ENCODE measurements at regions not wholly inside any gene's neighbourhood (a gene's known extent, or its start where the extent isn't known, plus 50 kb on each side); places are given as distances from the start of the nearest gene placed in this dataset.

DNA sequence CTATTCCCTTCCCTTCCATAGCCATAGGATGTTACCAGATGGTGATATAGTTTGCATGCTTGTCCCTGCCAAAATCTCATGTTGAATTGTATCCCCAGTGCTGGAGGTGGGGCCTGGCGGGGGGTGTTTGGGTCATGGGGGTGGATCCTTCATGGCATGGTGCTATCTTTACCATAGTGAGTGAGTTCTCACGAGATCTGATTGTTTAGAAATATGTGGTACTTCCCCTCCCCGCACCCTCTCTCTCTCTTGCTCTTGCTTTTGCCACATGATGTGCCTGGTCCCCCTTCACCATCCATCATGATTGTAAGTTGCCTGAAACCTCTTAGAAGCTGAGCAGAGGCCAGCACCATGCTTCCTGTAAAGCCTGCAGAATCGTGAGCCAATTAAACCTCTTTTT is 181.3 kb downstream of the CAND1 start:
- H3K18ac ChIP-seq (ENCODE audit: low read depth, low read length): no peak overlapping the region
- H4K20me1 ChIP-seq (ENCODE audit: insufficient read depth, low read length): no peaks in the 10 kb centered on the region
- no peak overlapping the region for H2AK9ac ChIP-seq (replicated peaks; ENCODE audit: low read depth, low read length, poor library complexity)
- no peaks in the 10 kb centered on the region for H3K4me1 ChIP-seq (ENCODE audit: control insufficient read depth, insufficient read depth, low read length)
- in situ Hi-C loops (cut with MboI; ENCODE audit: low sequenced_read_pairs) (no loop called here), intact Hi-C loops (cut with micrococcal nuclease) (no loop called here), dilution Hi-C loops (cut with HindIII; ENCODE audit: low sequenced_read_pairs, unreplicated experiment) (no loop called here)
- H3K4me2 ChIP-seq (ENCODE audit: low read depth, low read length): no peak overlapping the region
- TF ChIP-seq NFE2L2 (IDR thresholded peaks at IDR 0.05; ENCODE audit: low read depth, low read length) (no peak), RFX5 (IDR thresholded peaks at IDR 0.05; ENCODE audit: low read depth, low read length) (no peak), MAFK (IDR thresholded peaks at IDR 0.05; ENCODE audit: low read depth, low read length) (no peak), USF2 (IDR thresholded peaks at IDR 0.05; ENCODE audit: low read depth, low read length) (no peak), POLR2A (IDR thresholded peaks at IDR 0.05; ENCODE audit: low read depth, low read length) (no peak), MXI1 (IDR thresholded peaks at IDR 0.05; ENCODE audit: borderline replicate concordance, low read depth, low read length) (no peak), CHD1 (IDR thresholded peaks at IDR 0.05; ENCODE audit: low read depth, low read length) (no peak), CEBPB (IDR thresholded peaks at IDR 0.05; ENCODE audit: low read depth, low read length) (no peak), BHLHE40 (IDR thresholded peaks at IDR 0.05; ENCODE audit: low read depth, low read length) (no peak), FOS (IDR thresholded peaks at IDR 0.05; ENCODE audit: low read depth, low read length) (no peak), RCOR1 (IDR thresholded peaks at IDR 0.05; ENCODE audit: insufficient replicate concordance, low read length) (no peak)
- TF ChIP-seq, protein P1, sequence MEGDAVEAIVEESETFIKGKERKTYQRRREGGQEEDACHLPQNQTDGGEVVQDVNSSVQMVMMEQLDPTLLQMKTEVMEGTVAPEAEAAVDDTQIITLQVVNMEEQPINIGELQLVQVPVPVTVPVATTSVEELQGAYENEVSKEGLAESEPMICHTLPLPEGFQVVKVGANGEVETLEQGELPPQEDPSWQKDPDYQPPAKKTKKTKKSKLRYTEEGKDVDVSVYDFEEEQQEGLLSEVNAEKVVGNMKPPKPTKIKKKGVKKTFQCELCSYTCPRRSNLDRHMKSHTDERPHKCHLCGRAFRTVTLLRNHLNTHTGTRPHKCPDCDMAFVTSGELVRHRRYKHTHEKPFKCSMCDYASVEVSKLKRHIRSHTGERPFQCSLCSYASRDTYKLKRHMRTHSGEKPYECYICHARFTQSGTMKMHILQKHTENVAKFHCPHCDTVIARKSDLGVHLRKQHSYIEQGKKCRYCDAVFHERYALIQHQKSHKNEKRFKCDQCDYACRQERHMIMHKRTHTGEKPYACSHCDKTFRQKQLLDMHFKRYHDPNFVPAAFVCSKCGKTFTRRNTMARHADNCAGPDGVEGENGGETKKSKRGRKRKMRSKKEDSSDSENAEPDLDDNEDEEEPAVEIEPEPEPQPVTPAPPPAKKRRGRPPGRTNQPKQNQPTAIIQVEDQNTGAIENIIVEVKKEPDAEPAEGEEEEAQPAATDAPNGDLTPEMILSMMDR (conservative IDR thresholded peaks at IDR 0.05; ENCODE audit: low read depth, low read length): no peak
- no peaks in the 10 kb centered on the region for H3K9me3 ChIP-seq (ENCODE audit: control insufficient read depth, insufficient read depth, low read length)
- no peaks in the 10 kb centered on the region for H3K36me3 ChIP-seq (ENCODE audit: control insufficient read depth, insufficient read depth, low read length)
- H3K9me1 ChIP-seq (ENCODE audit: insufficient read depth, low read length): no peaks in the 10 kb centered on the region
- H2AK5ac ChIP-seq (ENCODE audit: low read depth, low read length): no peak overlapping the region
- H2BK15ac ChIP-seq (ENCODE audit: low read depth, low read length): no peak overlapping the region
- H4K91ac ChIP-seq (ENCODE audit: insufficient read depth, low read depth, low read length): no peak overlapping the region
- H3K23ac ChIP-seq (ENCODE audit: low read depth, low read length): no peak overlapping the region
- H3K14ac ChIP-seq (replicated peaks; ENCODE audit: low read depth, low read length): no peak overlapping the region
- H3K56ac ChIP-seq (ENCODE audit: extremely low read depth, insufficient read depth, low read length): no peak overlapping the region
- DNase-seq (no peak), ATAC-seq (ENCODE audit: low read depth) (no peak)
- no TSS peak for BruUV-seq (replicated peaks)
- no peak overlapping the region for H3K4me3 ChIP-seq (ENCODE audit: insufficient read depth, low read depth, low read length)
- no peak overlapping the region for H3K4ac ChIP-seq (ENCODE audit: low read depth, low read length)
- ChIA-PET POLR2A (ENCODE audit: unreplicated experiment) (no interaction called here), CTCF (no interaction called here)
- no peak overlapping the region for H4K8ac ChIP-seq (ENCODE audit: low read depth in 2 of 2, low read length in 2 of 2)
- no peak overlapping the region for H2AFZ ChIP-seq (replicated peaks; ENCODE audit: low read length, poor library complexity)
- no peak overlapping the region for H2BK20ac ChIP-seq (ENCODE audit: low read depth, low read length)
- H2BK5ac ChIP-seq (ENCODE audit: low read depth, low read length, poor library complexity, severe bottlenecking): no peak overlapping the region
- H3K27me3 ChIP-seq (ENCODE audit: control insufficient read depth, insufficient read depth, low read length): no peaks in the 10 kb centered on the region; the same call in none of the 2 replicates
- H4K5ac ChIP-seq (ENCODE audit: low read depth, low read length): no peak overlapping the region
- no peak overlapping the region for H3K27ac ChIP-seq (ENCODE audit: insufficient read depth, low read length)
- no peaks in the 10 kb centered on the region for H3K79me1 ChIP-seq (ENCODE audit: low read depth in 1 of 2, low read length in 2 of 2)
- WGBS, 2 experiments (ENCODE audit: extremely low coverage in 2 of 2, insufficient read length in 1 of 2): no CpG with 5 or more reads among the region's 4 CpGs
- H3K9ac ChIP-seq (ENCODE audit: low read depth, low read length): no peak overlapping the region
- no peak overlapping the region for H2BK120ac ChIP-seq (ENCODE audit: low read depth, low read length)
